AG09309 (cell line): ENCODE measurements at regions not wholly inside any gene's neighbourhood (a gene's known extent, or its start where the extent isn't known, plus 50 kb on each side); places are given as distances from the start of the nearest gene placed in this dataset.
"Not testable (repeated sequence)": the region's sequence is repeated elsewhere in the genome, so short reads cannot be mapped to it uniquely, and the experiment has no call there.

Experiments used
- DNase-seq: peaks from one replicate; pipeline ENCODE4 v3.0.0-alpha.2; 2010; ENCODE audit warnings: low read depth
- H3K4me3 ChIP-seq: 2 replicates; pipeline ENCODE4 v1.5.1; 2011; ENCODE audit warnings: mild to moderate bottlenecking, low read depth, low read length, moderate library complexity; ENCODE audit not compliant: control insufficient read depth
- CTCF ChIP-seq: IDR thresholded peaks from 2 replicates; pipeline ENCODE4 v1.5.1; 2011; ENCODE audit warnings: mild to moderate bottlenecking, low read depth, low read length, inconsistent platforms; ENCODE audit not compliant: insufficient read depth, control insufficient read depth; ENCODE audit errors: missing control alignments

- TF ChIP-seq CTCF = no peak
- DNase-seq = peak; percentile 55
- H3K4me3 ChIP-seq = no peak overlapping the region
Observed at GRCh38 chr5:130514984-130515690, 610.9 kb downstream of the CHSY3 start.

GRCh38 chr5:130502702-130503101 lies 598.4 kb downstream of the CHSY3 start:
- DNase-seq = no peak
- H3K4me3 ChIP-seq = no peak overlapping the region
- no peak for TF ChIP-seq CTCF

- no peak for DNase-seq
- no peak overlapping the region for H3K4me3 ChIP-seq
- TF ChIP-seq CTCF = no peak
Observed at GRCh38 chr5:130501151-130501865, 597.0 kb downstream of the CHSY3 start.

- H3K4me3 ChIP-seq, DNase-seq: not testable (repeated sequence)
Observed at GRCh38 chr5:130500495-130500894, 596.2 kb downstream of the CHSY3 start.

GRCh38 chr5:130496215-130496614 lies 592.0 kb downstream of the CHSY3 start:
- H3K4me3 ChIP-seq = no peak overlapping the region
- TF ChIP-seq CTCF = no peak
- DNase-seq = no peak

GRCh38 chr5:130488252-130488651 lies 584.0 kb downstream of the CHSY3 start:
- no peak for TF ChIP-seq CTCF

GRCh38 chr5:130479045-130479804 lies 575.0 kb downstream of the CHSY3 start:
- no peak for DNase-seq
- no peak for TF ChIP-seq CTCF
- no peak overlapping the region for H3K4me3 ChIP-seq

More at GRCh38 chr5:130488252-130488651, 584.0 kb downstream of the CHSY3 start:
- DNase-seq = no peak
- H3K4me3 ChIP-seq = no peak overlapping the region
